ENCODE measurements at regions not wholly inside any gene's neighbourhood (a gene's known extent, or its start where the extent isn't known, plus 50 kb on each side); places are given as distances from the start of the nearest gene placed in this dataset.

GRCh38 chr14:30417999-30418398 lies 141.0 kb upstream of the G2E3 start:
- Mint-ChIP-seq H3K27me3 (ENCODE audit: insufficient read depth, low read depth, poor library complexity) (no peaks in the 10 kb centered on the region), H3K4me3 (no peak overlapping the region), H3K9me3 (peaks cover 4% of the 10 kb centered on the region; the same call in 2 of the 3 replicates), H3K4me1 (peaks cover 9% of the 10 kb centered on the region), H3K36me3 (ENCODE audit: low read depth) (peaks cover 4% of the 10 kb centered on the region; the same call in 1 of the 3 replicates), H3K27ac (no peak overlapping the region)
- Histone ChIP-seq H3K4me1 (ENCODE audit: insufficient read depth) (peaks cover 18% of the 10 kb centered on the region), H3K79me2 (replicated peaks; ENCODE audit: insufficient read depth) (no peaks in the 10 kb centered on the region), H4K20me1 (replicated peaks; ENCODE audit: insufficient read depth) (no peaks in the 10 kb centered on the region), H3K9me2 (ENCODE audit: insufficient read depth) (no peaks in the 10 kb centered on the region), H3K27ac (ENCODE audit: low read depth) (no peak overlapping the region), H3K4me2 (no peak overlapping the region), H3F3A (replicated peaks; ENCODE audit: low read depth) (no peaks in the 10 kb centered on the region), H3K27me3 (ENCODE audit: insufficient read depth) (no peaks in the 10 kb centered on the region), H3K36me3 (ENCODE audit: insufficient read depth) (no peaks in the 10 kb centered on the region), H3K4me3 (no peak overlapping the region), H2AFZ (no peak overlapping the region)
- no peak for DNase-seq (ENCODE audit: low spot score)
- TF ChIP-seq JUNB (IDR thresholded peaks at IDR 0.05; ENCODE audit: unreplicated experiment) (no peak), ETS1 (IDR thresholded peaks at IDR 0.05) (no peak), ZNF114 (CRISPR knock-in tag; IDR thresholded peaks at IDR 0.05) (no peak), STAT1 (IDR thresholded peaks at IDR 0.05; ENCODE audit: unreplicated experiment) (no peak), EZH2phosphoT487 (IDR thresholded peaks at IDR 0.05; ENCODE audit: unreplicated experiment) (no peak), CREB1 (CRISPR knock-in tag; IDR thresholded peaks at IDR 0.05; ENCODE audit: low read depth) (no peak), CTCF (conservative IDR thresholded peaks at IDR 0.05; ENCODE audit: low read depth in 2 of 2) (no peak), REST (IDR thresholded peaks at IDR 0.05; ENCODE audit: unreplicated experiment) (no peak), NANOG (IDR thresholded peaks at IDR 0.05; ENCODE audit: borderline replicate concordance) (no peak), POLR2AphosphoS5 (IDR thresholded peaks at IDR 0.05; ENCODE audit: low read depth) (no peak), ZNF462 (CRISPR knock-in tag; IDR thresholded peaks at IDR 0.05) (no peak), EZH2 (IDR thresholded peaks at IDR 0.05; ENCODE audit: low read depth, unreplicated experiment) (no peak), ZNF331 (CRISPR knock-in tag; IDR thresholded peaks at IDR 0.05; ENCODE audit: low read depth) (no peak)
- ATAC-seq, result no peak

Data from GM23338 (cell line).